ENCODE measurements at regions not wholly inside any gene's neighbourhood (a gene's known extent, or its start where the extent isn't known, plus 50 kb on each side); places are given as distances from the start of the nearest gene placed in this dataset.

DNA sequence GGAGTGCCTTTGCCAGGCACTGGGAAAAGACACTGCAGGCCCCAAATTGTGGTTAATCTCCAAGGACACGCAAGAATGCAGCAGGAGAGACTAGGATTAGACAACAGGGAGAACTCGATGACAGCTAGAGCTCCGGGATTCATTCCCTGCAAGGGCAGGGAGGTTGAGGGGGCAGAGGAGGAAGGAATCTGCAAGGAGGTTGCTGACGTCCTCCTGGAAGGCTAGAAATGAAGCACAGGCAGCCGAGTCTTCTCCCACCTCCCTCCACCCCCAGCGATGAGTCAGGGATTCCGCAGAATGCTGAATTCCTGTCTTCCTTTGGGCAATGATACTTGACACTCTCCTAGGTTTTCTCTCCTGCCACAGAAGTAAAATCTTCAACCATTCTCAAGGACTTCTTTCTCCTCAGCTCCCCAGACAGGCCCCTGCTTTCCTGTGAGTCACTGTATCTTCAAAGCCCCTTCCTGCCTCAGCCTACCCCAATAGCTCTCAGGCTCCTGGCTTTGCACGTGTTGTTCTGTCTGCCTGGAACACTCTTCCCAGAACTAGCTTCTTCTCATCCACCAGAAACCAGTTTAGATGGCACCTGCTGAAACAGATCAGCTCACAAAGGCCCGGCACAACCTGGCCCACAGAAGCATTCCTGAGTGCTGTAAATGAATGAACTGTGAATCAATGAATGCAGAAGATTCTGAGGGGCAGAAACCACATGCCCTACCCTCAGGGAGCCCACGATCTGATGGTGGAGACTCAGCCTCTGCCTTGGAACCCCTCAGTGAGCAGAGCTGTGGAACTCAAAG lies 85.6 kb downstream of the MRPL14 start:
- TF ChIP-seq OSR1 (CRISPR knock-in tag; IDR thresholded peaks at IDR 0.05), result no peak
- no peak for TF ChIP-seq ZFP3 (CRISPR knock-in tag; IDR thresholded peaks at IDR 0.05)
- no peak for TF ChIP-seq BACH2 (CRISPR knock-in tag; IDR thresholded peaks at IDR 0.05; ENCODE audit: borderline replicate concordance)
- no peak for TF ChIP-seq ARNTL (CRISPR knock-in tag; IDR thresholded peaks at IDR 0.05; ENCODE audit: borderline replicate concordance, low read depth)
- no peak for TF ChIP-seq ZFP30 (CRISPR knock-in tag; IDR thresholded peaks at IDR 0.05)
- TF ChIP-seq TCF4 (CRISPR knock-in tag; IDR thresholded peaks at IDR 0.05; ENCODE audit: borderline replicate concordance), result no peak
- TF ChIP-seq, protein P1, sequence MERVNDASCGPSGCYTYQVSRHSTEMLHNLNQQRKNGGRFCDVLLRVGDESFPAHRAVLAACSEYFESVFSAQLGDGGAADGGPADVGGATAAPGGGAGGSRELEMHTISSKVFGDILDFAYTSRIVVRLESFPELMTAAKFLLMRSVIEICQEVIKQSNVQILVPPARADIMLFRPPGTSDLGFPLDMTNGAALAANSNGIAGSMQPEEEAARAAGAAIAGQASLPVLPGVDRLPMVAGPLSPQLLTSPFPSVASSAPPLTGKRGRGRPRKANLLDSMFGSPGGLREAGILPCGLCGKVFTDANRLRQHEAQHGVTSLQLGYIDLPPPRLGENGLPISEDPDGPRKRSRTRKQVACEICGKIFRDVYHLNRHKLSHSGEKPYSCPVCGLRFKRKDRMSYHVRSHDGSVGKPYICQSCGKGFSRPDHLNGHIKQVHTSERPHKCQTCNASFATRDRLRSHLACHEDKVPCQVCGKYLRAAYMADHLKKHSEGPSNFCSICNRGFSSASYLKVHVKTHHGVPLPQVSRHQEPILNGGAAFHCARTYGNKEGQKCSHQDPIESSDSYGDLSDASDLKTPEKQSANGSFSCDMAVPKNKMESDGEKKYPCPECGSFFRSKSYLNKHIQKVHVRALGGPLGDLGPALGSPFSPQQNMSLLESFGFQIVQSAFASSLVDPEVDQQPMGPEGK (CRISPR knock-in tag; IDR thresholded peaks at IDR 0.05; ENCODE audit: borderline replicate concordance), result no peak
- TF ChIP-seq RARB (CRISPR knock-in tag; IDR thresholded peaks at IDR 0.05), result peak; percentile 43; the same call in 1 of the 2 replicates
- TF ChIP-seq, protein P2, sequence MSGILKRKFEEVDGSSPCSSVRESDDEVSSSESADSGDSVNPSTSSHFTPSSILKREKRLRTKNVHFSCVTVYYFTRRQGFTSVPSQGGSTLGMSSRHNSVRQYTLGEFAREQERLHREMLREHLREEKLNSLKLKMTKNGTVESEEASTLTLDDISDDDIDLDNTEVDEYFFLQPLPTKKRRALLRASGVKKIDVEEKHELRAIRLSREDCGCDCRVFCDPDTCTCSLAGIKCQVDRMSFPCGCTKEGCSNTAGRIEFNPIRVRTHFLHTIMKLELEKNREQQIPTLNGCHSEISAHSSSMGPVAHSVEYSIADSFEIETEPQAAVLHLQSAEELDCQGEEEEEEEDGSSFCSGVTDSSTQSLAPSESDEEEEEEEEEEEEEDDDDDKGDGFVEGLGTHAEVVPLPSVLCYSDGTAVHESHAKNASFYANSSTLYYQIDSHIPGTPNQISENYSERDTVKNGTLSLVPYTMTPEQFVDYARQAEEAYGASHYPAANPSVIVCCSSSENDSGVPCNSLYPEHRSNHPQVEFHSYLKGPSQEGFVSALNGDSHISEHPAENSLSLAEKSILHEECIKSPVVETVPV (CRISPR knock-in tag; IDR thresholded peaks at IDR 0.05), result no peak
- TF ChIP-seq, protein P3, sequence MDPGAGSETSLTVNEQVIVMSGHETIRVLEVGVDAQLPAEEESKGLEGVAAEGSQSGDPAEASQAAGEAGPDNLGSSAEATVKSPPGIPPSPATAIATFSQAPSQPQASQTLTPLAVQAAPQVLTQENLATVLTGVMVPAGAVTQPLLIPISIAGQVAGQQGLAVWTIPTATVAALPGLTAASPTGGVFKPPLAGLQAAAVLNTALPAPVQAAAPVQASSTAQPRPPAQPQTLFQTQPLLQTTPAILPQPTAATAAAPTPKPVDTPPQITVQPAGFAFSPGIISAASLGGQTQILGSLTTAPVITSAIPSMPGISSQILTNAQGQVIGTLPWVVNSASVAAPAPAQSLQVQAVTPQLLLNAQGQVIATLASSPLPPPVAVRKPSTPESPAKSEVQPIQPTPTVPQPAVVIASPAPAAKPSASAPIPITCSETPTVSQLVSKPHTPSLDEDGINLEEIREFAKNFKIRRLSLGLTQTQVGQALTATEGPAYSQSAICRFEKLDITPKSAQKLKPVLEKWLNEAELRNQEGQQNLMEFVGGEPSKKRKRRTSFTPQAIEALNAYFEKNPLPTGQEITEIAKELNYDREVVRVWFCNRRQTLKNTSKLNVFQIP (CRISPR knock-in tag; IDR thresholded peaks at IDR 0.05; ENCODE audit: borderline replicate concordance, low read depth), result no peak
- TF ChIP-seq, protein P4, sequence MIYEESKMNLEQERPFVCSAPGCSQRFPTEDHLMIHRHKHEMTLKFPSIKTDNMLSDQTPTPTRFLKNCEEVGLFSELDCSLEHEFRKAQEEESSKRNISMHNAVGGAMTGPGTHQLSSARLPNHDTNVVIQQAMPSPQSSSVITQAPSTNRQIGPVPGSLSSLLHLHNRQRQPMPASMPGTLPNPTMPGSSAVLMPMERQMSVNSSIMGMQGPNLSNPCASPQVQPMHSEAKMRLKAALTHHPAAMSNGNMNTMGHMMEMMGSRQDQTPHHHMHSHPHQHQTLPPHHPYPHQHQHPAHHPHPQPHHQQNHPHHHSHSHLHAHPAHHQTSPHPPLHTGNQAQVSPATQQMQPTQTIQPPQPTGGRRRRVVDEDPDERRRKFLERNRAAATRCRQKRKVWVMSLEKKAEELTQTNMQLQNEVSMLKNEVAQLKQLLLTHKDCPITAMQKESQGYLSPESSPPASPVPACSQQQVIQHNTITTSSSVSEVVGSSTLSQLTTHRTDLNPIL (CRISPR knock-in tag; IDR thresholded peaks at IDR 0.05; ENCODE audit: low read depth), result no peak
- TF ChIP-seq ZNF70 (CRISPR knock-in tag; IDR thresholded peaks at IDR 0.05), result no peak
- no peak for TF ChIP-seq SNAI2 (CRISPR knock-in tag; IDR thresholded peaks at IDR 0.05)
